ENCODE measurements at regions not wholly inside any gene's neighbourhood (a gene's known extent, or its start where the extent isn't known, plus 50 kb on each side); places are given as distances from the start of the nearest gene placed in this dataset.

- Histone ChIP-seq H3K36me3 (no peaks in the 10 kb centered on the region), H3K27ac (no peak overlapping the region), H3K4me1 (no peaks in the 10 kb centered on the region), H3K27me3 (no peaks in the 10 kb centered on the region), H3K9me3 (no peaks in the 10 kb centered on the region), H3K4me3 (no peak overlapping the region), H3K9ac (ENCODE audit: low read depth in 2 of 2, low read length in 2 of 2) (no peak overlapping the region)
- DNase-seq: no peak
- intact Hi-C loops (cut with DNase I): no loop called here
- no peak for TF ChIP-seq CTCF (IDR thresholded peaks at IDR 0.05)
Observed at GRCh38 chr14:25942090-25942489, 655.7 kb downstream of the NOVA1 start.

- Histone ChIP-seq H3K27ac (no peak overlapping the region), H3K36me3 (no peaks in the 10 kb centered on the region), H3K27me3 (no peaks in the 10 kb centered on the region), H3K9ac (ENCODE audit: low read depth in 2 of 2, low read length in 2 of 2) (no peak overlapping the region), H3K4me3 (no peak overlapping the region), H3K4me1 (no peaks in the 10 kb centered on the region), H3K9me3 (no peaks in the 10 kb centered on the region)
- intact Hi-C loops (cut with DNase I): no loop called here
- DNase-seq: no peak
- no peak for TF ChIP-seq CTCF (IDR thresholded peaks at IDR 0.05)
Observed at GRCh38 chr14:25933731-25934130, 664.1 kb downstream of the NOVA1 start.

GRCh38 chr14:25929881-25930615 lies 667.8 kb downstream of the NOVA1 start:
- Histone ChIP-seq H3K36me3 (no peaks in the 10 kb centered on the region), H3K4me1 (no peaks in the 10 kb centered on the region), H3K27ac (no peak overlapping the region), H3K9me3 (no peaks in the 10 kb centered on the region), H3K9ac (ENCODE audit: low read depth in 2 of 2, low read length in 2 of 2) (no peak overlapping the region), H3K27me3 (no peaks in the 10 kb centered on the region), H3K4me3 (no peak overlapping the region)
- TF ChIP-seq CTCF (IDR thresholded peaks at IDR 0.05): no peak
- intact Hi-C loops (cut with DNase I): no loop called here
- DNase-seq: no peak

- Histone ChIP-seq H3K27ac (no peak overlapping the region), H3K36me3 (no peaks in the 10 kb centered on the region), H3K9ac (ENCODE audit: low read depth in 2 of 2, low read length in 2 of 2) (no peak overlapping the region), H3K4me3 (no peak overlapping the region), H3K9me3 (no peaks in the 10 kb centered on the region), H3K27me3 (no peaks in the 10 kb centered on the region), H3K4me1 (no peaks in the 10 kb centered on the region)
- TF ChIP-seq CTCF (IDR thresholded peaks at IDR 0.05): no peak
- intact Hi-C loops (cut with DNase I): no loop called here
- no peak for DNase-seq
Observed at GRCh38 chr14:25911831-25912230, 686.0 kb downstream of the NOVA1 start.

GRCh38 chr14:25909045-25909747 lies 688.6 kb downstream of the NOVA1 start:
- no peak overlapping the region for H3K4me3 ChIP-seq
- no peaks in the 10 kb centered on the region for H3K4me1 ChIP-seq
- intact Hi-C loops (cut with DNase I): no loop called here
- H3K27me3 ChIP-seq: no peaks in the 10 kb centered on the region
- no peaks in the 10 kb centered on the region for H3K36me3 ChIP-seq
- no peak for DNase-seq
- no peak for TF ChIP-seq CTCF (IDR thresholded peaks at IDR 0.05)
- no peak overlapping the region for H3K9ac ChIP-seq (ENCODE audit: low read depth in 2 of 2, low read length in 2 of 2)
- no peak overlapping the region for H3K27ac ChIP-seq
- no peaks in the 10 kb centered on the region for H3K9me3 ChIP-seq

Data from colonic mucosa (tissue), 4 donors.